ENCODE measurements at regions not wholly inside any gene's neighbourhood (a gene's known extent, or its start where the extent isn't known, plus 50 kb on each side); places are given as distances from the start of the nearest gene placed in this dataset.

GRCh38 chr3:187465503-187465902, 97.3 kb downstream of the RTP4 start:
- TF ChIP-seq CTCF (IDR thresholded peaks at IDR 0.05) (no peak), POLR2A (IDR thresholded peaks at IDR 0.05) (no peak), EP300 (IDR thresholded peaks at IDR 0.05) (no peak), POLR2AphosphoS5 (IDR thresholded peaks at IDR 0.05) (no peak)
